Urothelium cell line (cell line): ENCODE measurements at regions not wholly inside any gene's neighbourhood (a gene's known extent, or its start where the extent isn't known, plus 50 kb on each side); places are given as distances from the start of the nearest gene placed in this dataset.

Experiments
- DNase-seq: peaks from one replicate; pipeline ENCODE4 v3.0.0; 2011; ENCODE audit warnings: low spot score, mixed read lengths
- FAIRE-seq: peaks from 2 replicates; lab custom pipeline; 2011; peaks lifted over from hg19 to GRCh38; lab: Jason Lieb, UNC

DNA sequence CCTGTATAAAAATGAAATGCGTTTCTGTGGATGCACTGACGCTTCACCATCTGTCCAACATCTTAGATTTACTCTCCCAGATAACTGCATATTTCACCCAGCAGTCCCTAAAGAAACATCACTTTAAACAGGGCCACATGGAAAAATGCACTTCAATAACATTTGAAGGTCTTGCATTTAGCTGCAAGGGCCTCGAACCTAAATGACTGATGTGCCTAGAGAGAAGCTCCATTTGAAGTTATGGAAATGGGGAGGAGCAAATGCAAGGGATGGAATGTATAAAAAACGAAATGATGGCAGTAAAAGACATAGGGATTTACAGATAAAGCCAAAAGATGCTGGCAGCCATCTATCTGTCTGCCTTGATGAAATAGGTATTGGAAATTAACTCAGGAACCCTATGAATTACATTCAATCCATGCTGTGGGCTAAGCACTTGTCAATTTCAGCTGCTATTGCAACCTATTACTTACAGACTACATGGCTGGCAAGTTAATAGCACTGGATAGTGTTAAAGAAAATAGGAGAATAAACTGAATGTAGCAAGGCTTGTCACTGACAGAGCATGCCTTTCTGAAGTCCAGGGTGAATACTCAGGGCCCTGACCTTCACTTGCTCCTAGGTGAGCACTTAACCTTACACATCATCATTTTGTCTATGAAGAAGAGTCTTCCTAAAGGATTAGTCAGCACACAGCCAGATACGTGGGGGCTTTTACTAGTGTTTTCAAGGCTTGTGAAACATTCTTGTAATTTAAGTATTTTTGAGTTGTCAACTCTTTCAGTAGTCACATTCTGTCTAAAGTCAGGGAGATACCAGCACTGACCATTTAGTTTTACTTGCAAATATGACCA, 963.4 kb downstream of the PCDH17 start:
- DNase-seq, result no peak
- no peak for FAIRE-seq

GRCh38 chr13:58597552-58597951, 966.0 kb downstream of the PCDH17 start:
- DNase-seq, result no peak
- no peak for FAIRE-seq

GRCh38 chr13:58598241-58598640, 966.7 kb downstream of the PCDH17 start:
- peak; percentile 8 for DNase-seq

GRCh38 chr13:58611117-58611516, 979.6 kb downstream of the PCDH17 start:
- FAIRE-seq, result no peak

More at GRCh38 chr13:58598241-58598640, 966.7 kb downstream of the PCDH17 start:
- no peak for FAIRE-seq

GRCh38 chr13:58617880-58618665, 986.5 kb downstream of the PCDH17 start:
- no peak for DNase-seq
- no peak for FAIRE-seq

More at GRCh38 chr13:58611117-58611516, 979.6 kb downstream of the PCDH17 start:
- DNase-seq, result no peak

- DNase-seq, result no peak
These were observed 988.0 kb downstream of the PCDH17 start for GRCh38 chr13:58619396-58620113.

DNA sequence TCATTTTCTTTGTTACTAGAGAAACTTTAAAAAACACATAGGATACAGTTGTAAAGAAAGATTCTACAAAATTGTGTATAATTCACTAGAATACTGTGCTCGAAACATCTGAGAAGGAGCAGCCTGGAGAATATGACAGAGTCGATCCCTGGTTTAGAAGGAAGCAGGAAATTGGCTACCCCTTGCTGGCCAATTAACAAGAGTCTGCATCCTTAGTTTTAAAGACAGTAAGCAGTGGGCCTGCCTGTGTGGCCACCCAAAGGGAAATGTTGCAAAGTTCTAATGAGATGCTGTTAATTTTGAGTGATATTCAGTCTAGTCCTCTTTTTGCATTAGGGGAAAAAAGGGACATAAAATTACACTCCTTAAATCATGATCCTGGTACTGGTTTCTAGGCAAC, 988.6 kb downstream of the PCDH17 start:
- FAIRE-seq (no peak), DNase-seq (no peak)

More at GRCh38 chr13:58619396-58620113, 988.0 kb downstream of the PCDH17 start:
- FAIRE-seq, result no peak

GRCh38 chr13:58625703-58626389, 994.3 kb downstream of the PCDH17 start:
- no peak for FAIRE-seq
- DNase-seq, result no peak

DNA sequence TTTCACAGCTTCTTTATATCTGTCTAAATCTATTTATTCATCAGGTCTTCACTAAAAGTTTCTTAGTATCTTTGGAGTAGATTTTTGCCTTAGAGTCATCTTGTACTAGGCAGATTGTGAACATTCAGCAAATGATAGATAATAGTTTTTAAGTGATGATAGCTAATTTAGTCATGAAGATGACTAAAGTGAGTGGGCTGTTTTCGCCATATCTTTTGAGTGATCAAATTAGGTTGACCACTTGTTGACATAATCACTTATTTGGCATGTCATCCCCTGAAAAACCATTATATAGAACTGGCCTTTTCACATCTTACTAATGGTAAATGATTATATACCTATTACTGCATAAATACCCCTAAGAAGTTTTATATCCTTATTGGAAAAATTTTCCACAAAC, 999.2 kb downstream of the PCDH17 start:
- DNase-seq (no peak), FAIRE-seq (no peak)

GRCh38 chr13:58633226-58633625, 1001.7 kb downstream of the PCDH17 start:
- FAIRE-seq (no peak), DNase-seq (no peak)

DNA sequence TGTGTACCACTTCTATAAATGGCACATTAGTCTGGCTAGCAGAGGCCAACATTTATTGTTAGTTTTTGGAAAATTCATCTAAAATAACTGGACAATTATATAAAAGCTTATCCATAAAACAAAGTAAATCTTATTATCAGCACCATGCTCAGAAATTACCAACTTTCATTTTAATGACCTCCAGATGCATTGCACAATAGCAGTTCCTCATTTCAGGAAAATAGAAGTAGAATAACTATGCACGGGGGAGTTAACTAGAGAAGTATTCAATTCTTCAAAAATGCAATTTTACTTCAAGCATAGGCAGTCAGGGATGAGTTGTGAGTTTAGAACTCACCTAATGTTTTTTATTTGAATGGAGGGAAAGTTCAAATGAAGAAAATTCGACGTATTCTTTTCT, 1023.5 kb downstream of the PCDH17 start:
- FAIRE-seq (no peak), DNase-seq (no peak)

GRCh38 chr13:58660826-58661225, 1029.3 kb downstream of the PCDH17 start:
- no peak for FAIRE-seq

GRCh38 chr13:58666331-58666730, 1034.8 kb downstream of the PCDH17 start:
- DNase-seq, result no peak
- no peak for FAIRE-seq

More at GRCh38 chr13:58660826-58661225, 1029.3 kb downstream of the PCDH17 start:
- no peak for DNase-seq

GRCh38 chr13:58667096-58667495, 1035.6 kb downstream of the PCDH17 start:
- FAIRE-seq, result no peak
- no peak for DNase-seq

DNA sequence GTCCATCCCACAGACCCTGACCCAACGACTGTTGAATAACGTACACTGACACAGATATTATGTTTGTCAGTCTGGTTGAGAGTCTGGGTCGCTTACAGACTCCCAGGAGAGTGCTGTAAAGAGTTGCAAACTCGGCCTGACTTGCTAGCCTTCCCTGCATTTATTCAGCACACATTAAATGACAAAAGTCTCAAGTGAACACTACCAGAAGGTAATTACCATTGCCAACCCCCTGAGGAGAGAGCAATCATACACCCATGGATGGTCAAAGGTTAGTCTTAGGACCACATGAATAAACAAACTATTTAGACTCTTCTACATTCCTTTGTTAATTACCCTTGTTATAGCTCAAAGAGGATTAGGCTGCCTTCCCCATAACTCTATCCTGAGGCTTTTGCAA, 1048.6 kb downstream of the PCDH17 start:
- no peak for FAIRE-seq
- DNase-seq, result no peak

- DNase-seq (no peak), FAIRE-seq (no peak)
These were observed 1051.1 kb downstream of the PCDH17 start for GRCh38 chr13:58682616-58683015.

DNA sequence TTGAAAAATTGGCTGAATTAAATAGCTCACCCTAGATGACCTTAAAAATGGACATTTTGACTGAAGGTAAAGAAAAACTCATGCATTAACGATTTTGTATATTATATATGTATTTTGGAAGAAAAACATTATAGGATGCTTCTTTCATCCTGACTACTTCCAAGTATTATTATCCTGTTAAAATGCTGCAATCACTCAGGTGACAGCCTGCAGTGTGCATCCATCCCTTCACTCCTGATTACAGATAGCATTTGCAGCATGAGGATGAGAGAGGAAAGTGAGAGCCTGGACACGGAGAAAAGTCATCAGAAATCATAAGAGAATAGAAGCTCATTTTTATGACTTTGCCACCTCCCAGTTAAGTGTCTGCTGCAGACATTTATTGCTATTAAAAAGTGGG, 1055.6 kb downstream of the PCDH17 start:
- FAIRE-seq (no peak), DNase-seq (no peak)

DNA sequence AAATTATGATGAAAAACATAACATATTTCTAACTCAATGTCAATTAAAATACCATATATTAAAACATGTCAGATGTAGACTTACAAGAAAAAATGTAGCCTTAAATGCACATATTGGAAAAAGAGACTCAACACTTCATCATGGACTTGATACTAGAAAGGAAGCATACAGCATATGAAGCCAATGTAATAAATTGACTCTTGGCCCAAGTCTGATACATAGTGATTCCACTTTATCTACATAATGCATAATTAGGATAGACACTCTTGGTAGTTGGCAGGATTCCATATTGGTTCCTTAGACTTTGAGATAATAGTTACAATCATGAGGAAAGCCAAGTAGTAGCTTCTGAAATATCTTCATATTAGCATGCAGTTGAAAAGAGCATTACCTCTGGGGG, 1067.0 kb downstream of the PCDH17 start:
- no peak for FAIRE-seq
- no peak for DNase-seq

DNA sequence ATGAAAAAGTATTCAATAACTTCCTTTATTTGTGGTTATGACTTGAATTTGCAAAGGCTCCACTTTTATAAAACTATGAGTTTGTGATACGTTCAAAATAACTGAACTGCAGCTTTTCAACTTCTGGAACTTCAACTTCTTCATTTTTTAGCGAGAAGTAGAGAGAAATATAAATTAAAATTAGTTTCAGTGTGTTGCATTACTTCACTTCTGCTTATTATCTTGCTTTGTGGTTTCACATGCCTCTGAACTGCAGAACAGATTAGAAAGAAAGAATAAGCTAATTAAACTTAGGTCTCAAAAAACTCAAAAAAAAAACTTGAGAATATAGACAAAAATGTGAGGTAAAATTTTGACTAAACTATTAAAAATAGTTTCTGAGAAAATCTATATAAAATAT, 1073.4 kb downstream of the PCDH17 start:
- DNase-seq, result no peak
- no peak for FAIRE-seq

- FAIRE-seq (no peak), DNase-seq (no peak)
These were observed 1074.9 kb downstream of the PCDH17 start for GRCh38 chr13:58706421-58706820.

- FAIRE-seq (no peak), DNase-seq (no peak)
These were observed 1080.6 kb downstream of the PCDH17 start for GRCh38 chr13:58712191-58712590.
